AG09319 (cell line): ENCODE measurements at regions not wholly inside any gene's neighbourhood (a gene's known extent, or its start where the extent isn't known, plus 50 kb on each side); places are given as distances from the start of the nearest gene placed in this dataset.

Experiments
- DNase-seq: peaks from one replicate; pipeline ENCODE4 v3.0.0-alpha.2; 2010; ENCODE audit warnings: low read depth; ENCODE audit errors: extremely low read depth
- CTCF ChIP-seq: IDR thresholded peaks from 2 replicates; pipeline ENCODE4 v1.5.1; 2011; ENCODE audit warnings: low read depth, mild to moderate bottlenecking, inconsistent platforms, low read length, moderate library complexity

- TF ChIP-seq CTCF, result no peak
- no peak for DNase-seq
Measured at GRCh38 chr18:37853706-37854105, 288.1 kb upstream of the CELF4 start.

- TF ChIP-seq CTCF, result no peak
- DNase-seq, result no peak
Measured at GRCh38 chr18:37852464-37852863, 286.9 kb upstream of the CELF4 start.

- TF ChIP-seq CTCF, result no peak
- DNase-seq, result no peak
Measured at GRCh38 chr18:37847544-37847943, 281.9 kb upstream of the CELF4 start.

- TF ChIP-seq CTCF, result no peak
- no peak for DNase-seq
Measured at GRCh38 chr18:37846996-37847395, 281.4 kb upstream of the CELF4 start.

- no peak for TF ChIP-seq CTCF
- DNase-seq, result no peak
Measured at GRCh38 chr18:37845498-37845897, 279.9 kb upstream of the CELF4 start.

- TF ChIP-seq CTCF, result no peak
Measured at GRCh38 chr18:37844209-37844970, 278.8 kb upstream of the CELF4 start.

GRCh38 chr18:37838083-37838482 lies 272.5 kb upstream of the CELF4 start:
- no peak for TF ChIP-seq CTCF

More at GRCh38 chr18:37844209-37844970, 278.8 kb upstream of the CELF4 start:
- DNase-seq, result no peak

More at GRCh38 chr18:37838083-37838482, 272.5 kb upstream of the CELF4 start:
- no peak for DNase-seq
